SK-N-SH (cell line): ENCODE measurements at regions not wholly inside any gene's neighbourhood (a gene's known extent, or its start where the extent isn't known, plus 50 kb on each side); places are given as distances from the start of the nearest gene placed in this dataset.

Source experiments
- CTCF ChIA-PET: fragments of 300-600, 350-600 bp; formaldehyde crosslinking; extraction: SDS; loops from one replicate; lab custom pipeline; 2021; lab: Yijun Ruan, JAX
- POLR2A ChIA-PET: fragments of 350-600 bp; sonication (Branson Sonifier 250); formaldehyde crosslinking; extraction: SDS; loops from one replicate; lab custom pipeline; 2020; ENCODE audit warnings: antibody characterized with exemption, inconsistent platforms; lab: Yijun Ruan, JAX
- DNase-seq: peaks from one replicate; pipeline ENCODE4 v3.0.0; 2012
- H2AFZ ChIP-seq: fragments of 200-600 bp; sonication (generic); 2 replicates; pipeline ENCODE4 v1.8.1; 2016; ENCODE audit warnings: antibody characterized with exemption, mild to moderate bottlenecking, low read depth
- H3F3A ChIP-seq: fragments of 200-600 bp; sonication (generic); replicated peaks from 2 replicates; pipeline ENCODE3; 2016; ENCODE audit warnings: antibody characterized with exemption, mild to moderate bottlenecking; ENCODE audit not compliant: insufficient read depth
- H3K27ac ChIP-seq, 2 experiments: fragments of 200-500 bp in 1 of 2; fragments of 200-600 bp in 1 of 2; sonication (Bioruptor generic) in 1 of 2; sonication (generic), shearing (Covaris generic) in 1 of 2; 2 replicates each; pipeline versions ENCODE4 v1.5.1 to v1.6.1; 2014 to 2016; ENCODE audit warnings: low read depth in 2 of 2, inconsistent platforms in 1 of 2, low read length in 1 of 2, mild to moderate bottlenecking in 1 of 2, mixed read lengths in 1 of 2
- H3K27me3 ChIP-seq: fragments of 200-600 bp; sonication (generic), shearing (Covaris generic); 2 replicates; pipeline ENCODE4 v1.6.1; 2016; ENCODE audit warnings: mixed run types; ENCODE audit not compliant: insufficient read depth
- H3K36me3 ChIP-seq, 2 experiments: fragments of 200-500 bp in 1 of 2; fragments of 200-600 bp in 1 of 2; sonication (Bioruptor generic) in 1 of 2; sonication (generic) in 1 of 2; replicated peaks in 1 of 2; 2 replicates each; pipeline versions ENCODE3 to v1.5.1; 2014 to 2016; ENCODE audit warnings: low read length in 1 of 2, mild to moderate bottlenecking in 1 of 2; ENCODE audit not compliant: insufficient read depth in 2 of 2, control insufficient read depth in 1 of 2
- H3K4me1 ChIP-seq, 2 experiments: fragments of 200-500 bp in 1 of 2; fragments of 200-600 bp in 1 of 2; sonication (Bioruptor generic) in 1 of 2; sonication (generic), shearing (Covaris generic) in 1 of 2; 2 replicates each; pipeline versions ENCODE4 v1.5.1 to v1.6.1; 2014 to 2016; ENCODE audit warnings: low read depth in 1 of 2, low read length in 1 of 2, mixed run types in 1 of 2; ENCODE audit not compliant: insufficient read depth in 2 of 2, control insufficient read depth in 1 of 2
- H3K4me2 ChIP-seq: fragments of 200-600 bp; sonication (generic), shearing (Covaris generic); 2 replicates; pipeline ENCODE4 v1.6.1; 2017; ENCODE audit warnings: mixed run types
- H3K4me3 ChIP-seq, 2 experiments: fragments of 200-500 bp in 1 of 2; fragments of 200-600 bp in 1 of 2; sonication (Bioruptor generic) in 1 of 2; sonication (generic), shearing (Covaris generic) in 1 of 2; 2 replicates each; pipeline versions ENCODE4 v1.5.1 to v1.8.1; 2014 to 2016; ENCODE audit warnings: low read depth in 2 of 2, inconsistent platforms in 1 of 2, low read length in 1 of 2, mild to moderate bottlenecking in 1 of 2, mixed read lengths in 1 of 2, moderate library complexity in 1 of 2
- H3K79me2 ChIP-seq: fragments of 200-600 bp; sonication (generic); 2 replicates; pipeline ENCODE4 v1.8.1; 2017; ENCODE audit warnings: mild to moderate bottlenecking; ENCODE audit not compliant: insufficient read depth
- H3K9ac ChIP-seq: fragments of 200-600 bp; sonication (generic); 2 replicates; pipeline ENCODE4 v1.6.1; 2017; ENCODE audit warnings: mixed run types
- H3K9me2 ChIP-seq: fragments of 200-600 bp; sonication (generic); 2 replicates; pipeline ENCODE4 v1.6.1; 2017; ENCODE audit warnings: mixed run types
- H3K9me3 ChIP-seq: fragments of 200-600 bp; sonication (generic); 2 replicates; pipeline ENCODE4 v1.6.1; 2017; ENCODE audit warnings: mixed run types, mild to moderate bottlenecking, moderate library complexity
- H4K20me1 ChIP-seq: fragments of 200-600 bp; sonication (generic); 2 replicates; pipeline ENCODE4 v1.6.1; 2017; ENCODE audit warnings: mild to moderate bottlenecking, mixed run types; ENCODE audit not compliant: insufficient read depth
- CHD2 ChIP-seq: fragments of 150-350 bp; IDR thresholded peaks from 2 replicates; pipeline ENCODE4 v1.6.1; 2018; ENCODE audit warnings: low read length; ENCODE audit not compliant: partially characterized antibody
- ELF1 ChIP-seq: IDR thresholded peaks from 2 replicates; pipeline ENCODE4 v1.4.0; 2012
- EP300 ChIP-seq, 2 experiments: IDR thresholded peaks; 2 replicates each; pipeline versions ENCODE4 v1.4.0 to v1.6.1; 2012; ENCODE audit warnings: borderline replicate concordance in 1 of 2, low read depth in 1 of 2, low read length in 1 of 2
- EZH2phosphoT487 ChIP-seq: fragments of 200-600 bp; sonication (generic); IDR thresholded peaks from 2 replicates; pipeline ENCODE4 v1.6.1; 2017; ENCODE audit warnings: low read depth, mixed run types, mild to moderate bottlenecking, antibody characterized with exemption, moderate library complexity, borderline replicate concordance
- FOXJ3 ChIP-seq: sonication (generic); formaldehyde crosslinking; IDR thresholded peaks from 2 replicates; pipeline ENCODE4 v1.5.1; 2020; ENCODE audit warnings: mild to moderate bottlenecking, missing genetic modification reagents
- GATA2 ChIP-seq: sonication (generic); formaldehyde crosslinking; IDR thresholded peaks from 2 replicates; pipeline ENCODE4 v1.5.0; 2020; ENCODE audit warnings: mild to moderate bottlenecking, missing genetic modification reagents
- MEF2A ChIP-seq: IDR thresholded peaks from 2 replicates; pipeline ENCODE4 v1.4.0; 2012; ENCODE audit warnings: low read depth, borderline replicate concordance
- NFIC ChIP-seq: IDR thresholded peaks from 2 replicates; pipeline ENCODE4 v1.4.0; 2012; ENCODE audit warnings: borderline replicate concordance
- RAD21 ChIP-seq: IDR thresholded peaks from 2 replicates; pipeline ENCODE4 v1.6.1; 2012; ENCODE audit warnings: mild to moderate bottlenecking, low read length
- RCOR1 ChIP-seq: fragments of 150-350 bp; IDR thresholded peaks from 2 replicates; pipeline ENCODE4 v1.6.1; 2017; ENCODE audit warnings: antibody characterized with exemption, low read length
- RFX5 ChIP-seq: IDR thresholded peaks from 2 replicates; pipeline ENCODE4 v1.6.1; 2012; ENCODE audit warnings: mild to moderate bottlenecking, improper control_type of control experiment, low read length
- SIN3A ChIP-seq: IDR thresholded peaks from 2 replicates; pipeline ENCODE4 v1.6.1; 2012; ENCODE audit warnings: low read depth, mild to moderate bottlenecking, low read length, moderate library complexity, borderline replicate concordance
- WGBS: methylation state at CpG from one replicate; pipeline ENCODE4 v1.1.6; 2017; ENCODE audit warnings: low lambda C conversion rate; 5-methylcytosine and 5-hydroxymethylcytosine counted together
- TF ChIP-seq, protein P1 (sequence below): fragments of 200-600 bp; sonication (generic); IDR thresholded peaks from 2 replicates; pipeline ENCODE4 v1.6.1; 2017; ENCODE audit warnings: antibody characterized with exemption, mild to moderate bottlenecking, moderate library complexity
- TF ChIP-seq, protein P2 (sequence below): IDR thresholded peaks from 2 replicates; pipeline ENCODE4 v1.4.0; 2012; ENCODE audit warnings: low read depth, borderline replicate concordance

DNA sequence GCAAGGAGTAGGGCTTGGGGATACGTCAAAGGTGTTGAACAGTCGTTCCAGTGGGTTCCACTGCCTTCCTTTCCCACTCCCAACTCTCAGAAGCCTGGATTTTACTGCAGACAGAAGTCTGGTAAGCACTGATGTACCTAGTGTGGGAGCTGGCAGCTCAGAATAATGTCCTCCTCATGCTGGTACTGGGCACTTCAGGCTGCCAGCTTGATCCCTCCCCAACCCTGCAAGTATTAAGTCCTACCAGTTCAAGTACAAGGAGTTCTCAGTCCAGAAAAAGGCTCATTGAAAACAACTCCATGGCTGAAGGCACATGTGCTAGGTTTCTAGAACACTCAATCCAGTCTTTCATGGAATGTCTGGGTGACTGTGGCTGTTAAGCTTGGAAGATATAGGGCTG lies 304.3 kb downstream of the NUAK1 start:
- Histone ChIP-seq H2AFZ (no peak overlapping the region), H3K4me2 (no peak overlapping the region), H3K36me3 (no peaks in the 10 kb centered on the region), H3K4me3 (no peak overlapping the region), H4K20me1 (no peaks in the 10 kb centered on the region), H3K79me2 (no peaks in the 10 kb centered on the region), H3K9me3 (no peaks in the 10 kb centered on the region), H3K4me1 (no peaks in the 10 kb centered on the region), H3K9me2 (no peaks in the 10 kb centered on the region), H3K9ac (no peak overlapping the region), H3K27ac (no peak overlapping the region), H3K27me3 (no peaks in the 10 kb centered on the region), H3F3A (no peaks in the 10 kb centered on the region)
- 34% methylated on average over 2 of the region's 2 CpGs for WGBS
- DNase-seq = no peak
- CTCF ChIA-PET = no interaction called here
- TF ChIP-seq, protein P1, sequence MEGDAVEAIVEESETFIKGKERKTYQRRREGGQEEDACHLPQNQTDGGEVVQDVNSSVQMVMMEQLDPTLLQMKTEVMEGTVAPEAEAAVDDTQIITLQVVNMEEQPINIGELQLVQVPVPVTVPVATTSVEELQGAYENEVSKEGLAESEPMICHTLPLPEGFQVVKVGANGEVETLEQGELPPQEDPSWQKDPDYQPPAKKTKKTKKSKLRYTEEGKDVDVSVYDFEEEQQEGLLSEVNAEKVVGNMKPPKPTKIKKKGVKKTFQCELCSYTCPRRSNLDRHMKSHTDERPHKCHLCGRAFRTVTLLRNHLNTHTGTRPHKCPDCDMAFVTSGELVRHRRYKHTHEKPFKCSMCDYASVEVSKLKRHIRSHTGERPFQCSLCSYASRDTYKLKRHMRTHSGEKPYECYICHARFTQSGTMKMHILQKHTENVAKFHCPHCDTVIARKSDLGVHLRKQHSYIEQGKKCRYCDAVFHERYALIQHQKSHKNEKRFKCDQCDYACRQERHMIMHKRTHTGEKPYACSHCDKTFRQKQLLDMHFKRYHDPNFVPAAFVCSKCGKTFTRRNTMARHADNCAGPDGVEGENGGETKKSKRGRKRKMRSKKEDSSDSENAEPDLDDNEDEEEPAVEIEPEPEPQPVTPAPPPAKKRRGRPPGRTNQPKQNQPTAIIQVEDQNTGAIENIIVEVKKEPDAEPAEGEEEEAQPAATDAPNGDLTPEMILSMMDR = no peak
- no peak for TF ChIP-seq EP300 (IDR thresholded peaks at IDR 0.05; ENCODE audit: borderline replicate concordance in 1 of 2, low read depth in 1 of 2, low read length in 1 of 2)
- POLR2A ChIA-PET = no interaction called here

DNA sequence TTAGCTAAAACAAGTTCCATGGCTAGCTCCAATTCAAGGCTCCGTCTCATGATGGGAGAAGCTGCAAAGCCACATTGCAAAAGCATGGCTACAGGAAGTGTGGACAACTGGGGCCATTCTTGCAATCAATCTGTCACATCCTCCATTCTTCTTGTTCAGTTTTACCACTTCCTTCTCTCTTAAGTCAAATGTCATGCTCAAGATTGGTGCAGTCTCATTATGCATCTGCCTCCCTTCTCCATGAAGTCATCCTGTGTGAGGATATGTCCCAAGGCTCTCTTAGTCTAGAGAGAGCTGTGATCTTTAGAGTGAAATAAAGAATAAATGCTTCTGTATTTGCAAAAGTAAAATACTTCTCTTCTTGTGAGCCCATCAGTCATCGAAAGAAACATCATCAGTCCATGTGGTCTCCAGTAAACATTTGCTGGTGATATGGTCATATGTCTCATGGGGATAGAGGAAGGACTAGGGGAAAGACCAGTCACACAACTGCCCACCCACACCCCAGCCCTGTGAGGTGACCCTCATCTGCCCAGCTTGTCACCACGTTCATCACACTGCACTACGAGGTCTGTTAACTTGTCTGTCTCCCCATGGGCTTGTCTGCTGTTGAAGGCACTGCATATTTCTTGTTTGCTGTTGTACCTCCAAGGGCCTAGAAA lies 303.0 kb downstream of the NUAK1 start:
- no peaks in the 10 kb centered on the region for H3K9me3 ChIP-seq
- TF ChIP-seq, protein P2, sequence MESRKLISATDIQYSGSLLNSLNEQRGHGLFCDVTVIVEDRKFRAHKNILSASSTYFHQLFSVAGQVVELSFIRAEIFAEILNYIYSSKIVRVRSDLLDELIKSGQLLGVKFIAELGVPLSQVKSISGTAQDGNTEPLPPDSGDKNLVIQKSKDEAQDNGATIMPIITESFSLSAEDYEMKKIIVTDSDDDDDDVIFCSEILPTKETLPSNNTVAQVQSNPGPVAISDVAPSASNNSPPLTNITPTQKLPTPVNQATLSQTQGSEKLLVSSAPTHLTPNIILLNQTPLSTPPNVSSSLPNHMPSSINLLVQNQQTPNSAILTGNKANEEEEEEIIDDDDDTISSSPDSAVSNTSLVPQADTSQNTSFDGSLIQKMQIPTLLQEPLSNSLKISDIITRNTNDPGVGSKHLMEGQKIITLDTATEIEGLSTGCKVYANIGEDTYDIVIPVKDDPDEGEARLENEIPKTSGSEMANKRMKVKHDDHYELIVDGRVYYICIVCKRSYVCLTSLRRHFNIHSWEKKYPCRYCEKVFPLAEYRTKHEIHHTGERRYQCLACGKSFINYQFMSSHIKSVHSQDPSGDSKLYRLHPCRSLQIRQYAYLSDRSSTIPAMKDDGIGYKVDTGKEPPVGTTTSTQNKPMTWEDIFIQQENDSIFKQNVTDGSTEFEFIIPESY = no peak
- TF ChIP-seq RFX5 = no peak
- TF ChIP-seq ELF1 = no peak
- TF ChIP-seq, protein P1 = no peak
- no peak for TF ChIP-seq EZH2phosphoT487
- TF ChIP-seq FOXJ3 = no peak
- TF ChIP-seq GATA2 (CRISPR knock-in tag) = no peak
- no peak for TF ChIP-seq SIN3A
- no peak for TF ChIP-seq CHD2
- TF ChIP-seq NFIC = no peak
- no peak for TF ChIP-seq RAD21
- TF ChIP-seq RCOR1 = no peak
- no peak for TF ChIP-seq MEF2A
- TF ChIP-seq, all 33 proteins: peak for 0
- Histone ChIP-seq H3K4me1 (no peaks in the 10 kb centered on the region), H3K9me2 (no peaks in the 10 kb centered on the region), H3K9ac (no peak overlapping the region), H3K4me3 (no peak overlapping the region), H3K4me2 (no peak overlapping the region), H3K36me3 (no peaks in the 10 kb centered on the region), H3K27ac (no peak overlapping the region), H3K27me3 (no peaks in the 10 kb centered on the region), H3F3A (no peaks in the 10 kb centered on the region), H4K20me1 (no peaks in the 10 kb centered on the region), H3K79me2 (no peaks in the 10 kb centered on the region), H2AFZ (no peak overlapping the region)
- DNase-seq = no peak
- ChIA-PET CTCF (interaction anchor here (0.6 kb wide), 1 partner anchor 367 kb away, joined by 3 read pairs; no protein-coding TSS in a partner anchor), POLR2A (no interaction called here)
- WGBS = 77% methylated on average over 4 of the region's 4 CpGs
